ENCODE measurements at regions not wholly inside any gene's neighbourhood (a gene's known extent, or its start where the extent isn't known, plus 50 kb on each side); places are given as distances from the start of the nearest gene placed in this dataset.

DNA sequence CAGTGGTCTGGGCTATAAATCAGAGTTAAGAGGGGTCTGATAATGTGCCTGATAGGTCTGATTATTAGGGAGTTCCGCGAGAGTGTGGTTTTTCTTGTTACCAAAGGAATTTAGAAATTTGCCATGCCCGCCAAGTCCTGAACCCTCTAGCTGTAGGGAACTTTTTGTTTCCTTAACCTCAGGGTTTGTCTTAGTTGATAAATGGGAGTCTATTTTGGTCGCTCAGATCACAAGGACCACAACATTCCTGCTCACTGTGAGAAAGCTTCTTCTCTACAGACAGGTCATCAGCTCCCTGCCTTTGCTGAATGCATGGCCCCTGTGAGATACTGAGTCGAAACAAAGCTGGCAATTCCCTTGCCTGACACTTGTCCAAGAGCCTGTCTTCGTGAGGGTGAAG lies 497.8 kb downstream of the HS3ST4 start:
- Histone ChIP-seq H3K79me2 (ENCODE audit: insufficient read depth, low read length) (no peaks in the 10 kb centered on the region), H3K9me3 (ENCODE audit: low read length) (peaks cover 18% of the 10 kb centered on the region), H4K20me1 (ENCODE audit: insufficient read depth, low read length) (no peaks in the 10 kb centered on the region), H3K4me2 (ENCODE audit: low read depth, low read length) (no peak overlapping the region), H2AFZ (ENCODE audit: low read length) (no peak overlapping the region), H3K9ac (ENCODE audit: insufficient read depth, low read depth, low read length) (no peak overlapping the region), H3K4me3 (replicated peaks in 1 of 3; ENCODE audit: insufficient read depth in 1 of 3, low read depth in 2 of 3, low read length in 3 of 3) (no peak overlapping the region), H3K4me1 (ENCODE audit: insufficient read depth, low read length) (no peaks in the 10 kb centered on the region), H3K36me3 (replicated peaks in 1 of 2; ENCODE audit: control insufficient read depth in 1 of 2, insufficient read depth in 2 of 2, low read length in 2 of 2) (no peaks in the 10 kb centered on the region), H3K27ac (ENCODE audit: extremely low read length, insufficient read depth, low read length) (no peak overlapping the region), H3K27me3 (ENCODE audit: control insufficient read depth in 1 of 2, insufficient read depth in 2 of 2, low read length in 2 of 2) (no peaks in the 10 kb centered on the region)
- ChIA-PET POLR2A (no interaction called here), CTCF (ENCODE audit: low intra/inter-chr PET ratio, low total read pairs) (no interaction called here)
- in situ Hi-C loops (cut with HindIII; ENCODE audit: extremely low pct_ligation_motif_present, low pct_unique_long_range_greater_than_20kb) = no loop called here
- intact Hi-C loops (cut with micrococcal nuclease; ENCODE audit: unreplicated experiment) = no loop called here
- ATAC-seq (no peak), FAIRE-seq (no peak), DNase-seq (ENCODE audit: low spot score) (no peak)
- WGBS (ENCODE audit: low lambda C conversion rate) = 6% methylated on average over 6 of the region's 6 CpGs
- BruUV-seq (replicated peaks) = no TSS peak
- TF ChIP-seq ZSCAN21 (CRISPR knock-in tag; IDR thresholded peaks at IDR 0.05; ENCODE audit: borderline replicate concordance) (no peak), SPEN (CRISPR knock-in tag; IDR thresholded peaks at IDR 0.05; ENCODE audit: low read depth) (no peak), SRY (CRISPR knock-in tag; IDR thresholded peaks at IDR 0.05) (no peak), JUND (CRISPR knock-in tag; IDR thresholded peaks at IDR 0.05) (no peak), CBX1 (IDR thresholded peaks at IDR 0.05; ENCODE audit: low read depth) (no peak), ZNF33A (CRISPR knock-in tag; IDR thresholded peaks at IDR 0.05; ENCODE audit: borderline replicate concordance) (no peak), BCL6 (CRISPR knock-in tag; IDR thresholded peaks at IDR 0.05) (no peak), TGIF2 (CRISPR knock-in tag; IDR thresholded peaks at IDR 0.05) (no peak), PAWR (CRISPR knock-in tag; IDR thresholded peaks at IDR 0.05; ENCODE audit: borderline replicate concordance) (no peak)
- TF ChIP-seq, protein P1, sequence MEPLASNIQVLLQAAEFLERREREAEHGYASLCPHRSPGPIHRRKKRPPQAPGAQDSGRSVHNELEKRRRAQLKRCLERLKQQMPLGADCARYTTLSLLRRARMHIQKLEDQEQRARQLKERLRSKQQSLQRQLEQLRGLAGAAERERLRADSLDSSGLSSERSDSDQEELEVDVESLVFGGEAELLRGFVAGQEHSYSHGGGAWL (CRISPR knock-in tag; IDR thresholded peaks at IDR 0.05) = no peak

DNA sequence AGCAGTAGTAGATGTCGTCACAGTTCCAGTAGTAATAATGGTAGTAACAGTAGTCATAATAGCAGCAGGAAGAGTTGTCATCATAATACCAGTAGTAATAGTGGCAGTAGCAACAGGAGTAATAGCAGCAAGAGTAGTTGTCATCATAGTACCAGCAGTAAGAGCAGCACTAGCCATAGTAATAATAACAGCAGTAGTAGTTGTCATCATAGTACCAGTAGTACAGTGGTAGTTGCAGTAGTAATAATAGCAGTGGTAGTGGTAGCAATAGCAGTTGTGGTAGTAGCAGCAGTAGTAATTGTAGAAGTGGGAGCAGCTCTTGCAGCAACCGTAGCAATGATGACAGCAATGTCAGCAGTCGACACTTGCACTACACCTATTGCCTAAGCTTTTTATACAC lies 502.8 kb downstream of the HS3ST4 start:
- in situ Hi-C loops (cut with HindIII; ENCODE audit: extremely low pct_ligation_motif_present, low pct_unique_long_range_greater_than_20kb) (no loop called here), intact Hi-C loops (cut with micrococcal nuclease; ENCODE audit: unreplicated experiment) (no loop called here)
- Histone ChIP-seq H3K4me2 (ENCODE audit: low read depth, low read length) (no peak overlapping the region), H2AFZ (ENCODE audit: low read length) (no peak overlapping the region), H3K27ac (ENCODE audit: extremely low read length, insufficient read depth, low read length) (no peak overlapping the region), H3K36me3 (replicated peaks in 1 of 2; ENCODE audit: control insufficient read depth in 1 of 2, insufficient read depth in 2 of 2, low read length in 2 of 2) (no peaks in the 10 kb centered on the region), H3K79me2 (ENCODE audit: insufficient read depth, low read length) (no peaks in the 10 kb centered on the region), H4K20me1 (ENCODE audit: insufficient read depth, low read length) (no peaks in the 10 kb centered on the region), H3K9me3 (ENCODE audit: low read length) (peaks cover 18% of the 10 kb centered on the region; the same call in 1 of the 2 replicates), H3K4me1 (ENCODE audit: insufficient read depth, low read length) (no peaks in the 10 kb centered on the region), H3K27me3 (ENCODE audit: control insufficient read depth in 1 of 2, insufficient read depth in 2 of 2, low read length in 2 of 2) (no peaks in the 10 kb centered on the region), H3K9ac (ENCODE audit: insufficient read depth, low read depth, low read length) (no peak overlapping the region), H3K4me3 (replicated peaks in 1 of 3; ENCODE audit: insufficient read depth in 1 of 3, low read depth in 2 of 3, low read length in 3 of 3) (no peak overlapping the region)
- no peak for DNase-seq (ENCODE audit: low spot score)
- no TSS peak for BruUV-seq (replicated peaks)
- ATAC-seq = no peak
- TF ChIP-seq CREB1 (IDR thresholded peaks at IDR 0.05) = peak; percentile 54
- TF ChIP-seq CREB1 (CRISPR knock-in tag; IDR thresholded peaks at IDR 0.05) = no peak
- no peak for TF ChIP-seq ZNF619 (CRISPR knock-in tag; IDR thresholded peaks at IDR 0.05)
- no peak for TF ChIP-seq SP140L (CRISPR knock-in tag; IDR thresholded peaks at IDR 0.05; ENCODE audit: borderline replicate concordance)
- WGBS (ENCODE audit: low lambda C conversion rate) = 19% methylated on average over 3 of the region's 3 CpGs
- ChIA-PET CTCF (ENCODE audit: low intra/inter-chr PET ratio, low total read pairs) (no interaction called here), POLR2A (no interaction called here)
- no peak for FAIRE-seq

Data from HepG2 (cell line).